Esophagus squamous epithelium (tissue), 4 donors: ENCODE measurements at regions not wholly inside any gene's neighbourhood (a gene's known extent, or its start where the extent isn't known, plus 50 kb on each side); places are given as distances from the start of the nearest gene placed in this dataset.

Experiments used
- POLR2A ChIP-seq, 4 donors: fragments of 450-650 bp; IDR thresholded peaks; one replicate each; pipeline ENCODE4 v1.6.1; 2017; ENCODE audit warnings: antibody characterized with exemption in 4 of 4, mild to moderate bottlenecking in 4 of 4, moderate library complexity in 3 of 4
- TF ChIP-seq, protein P1 (sequence below), 6 experiments: fragments of 450-650 bp in 4 of 6; fragments of 200-600 bp in 2 of 6; sonication (generic) in 2 of 6; IDR thresholded peaks; one replicate each; pipeline ENCODE4 v1.5.1; 2016 to 2019; ENCODE audit warnings: antibody characterized with exemption in 6 of 6, mild to moderate bottlenecking in 4 of 6, moderate library complexity in 4 of 6

DNA sequence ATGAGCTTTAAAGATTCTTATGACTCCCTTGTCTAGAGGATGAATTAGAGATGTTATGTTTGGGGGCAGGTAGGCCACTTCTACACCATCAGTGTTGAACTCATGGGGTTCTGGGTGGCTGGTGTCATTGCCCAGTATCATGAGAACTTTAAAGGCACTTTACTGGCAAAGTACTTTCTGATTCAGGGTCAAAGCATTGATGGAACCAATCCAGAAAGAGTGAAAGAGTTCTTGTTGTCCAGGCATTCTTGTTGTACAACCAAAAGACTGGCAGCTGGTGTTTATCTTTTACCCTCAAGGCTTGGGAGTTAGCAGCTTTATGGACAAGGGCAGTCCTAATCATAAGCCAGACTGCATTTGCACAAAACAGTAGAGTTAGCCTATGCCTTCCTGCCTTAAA is 673.0 kb downstream of the USP25 start:
- TF ChIP-seq, protein P1, sequence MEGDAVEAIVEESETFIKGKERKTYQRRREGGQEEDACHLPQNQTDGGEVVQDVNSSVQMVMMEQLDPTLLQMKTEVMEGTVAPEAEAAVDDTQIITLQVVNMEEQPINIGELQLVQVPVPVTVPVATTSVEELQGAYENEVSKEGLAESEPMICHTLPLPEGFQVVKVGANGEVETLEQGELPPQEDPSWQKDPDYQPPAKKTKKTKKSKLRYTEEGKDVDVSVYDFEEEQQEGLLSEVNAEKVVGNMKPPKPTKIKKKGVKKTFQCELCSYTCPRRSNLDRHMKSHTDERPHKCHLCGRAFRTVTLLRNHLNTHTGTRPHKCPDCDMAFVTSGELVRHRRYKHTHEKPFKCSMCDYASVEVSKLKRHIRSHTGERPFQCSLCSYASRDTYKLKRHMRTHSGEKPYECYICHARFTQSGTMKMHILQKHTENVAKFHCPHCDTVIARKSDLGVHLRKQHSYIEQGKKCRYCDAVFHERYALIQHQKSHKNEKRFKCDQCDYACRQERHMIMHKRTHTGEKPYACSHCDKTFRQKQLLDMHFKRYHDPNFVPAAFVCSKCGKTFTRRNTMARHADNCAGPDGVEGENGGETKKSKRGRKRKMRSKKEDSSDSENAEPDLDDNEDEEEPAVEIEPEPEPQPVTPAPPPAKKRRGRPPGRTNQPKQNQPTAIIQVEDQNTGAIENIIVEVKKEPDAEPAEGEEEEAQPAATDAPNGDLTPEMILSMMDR (IDR thresholded peaks at IDR 0.05), result no peak
- no peak for TF ChIP-seq POLR2A (IDR thresholded peaks at IDR 0.05)
